ENCODE measurements at regions not wholly inside any gene's neighbourhood (a gene's known extent, or its start where the extent isn't known, plus 50 kb on each side); places are given as distances from the start of the nearest gene placed in this dataset.

GRCh38 chr2:136208682-136209420 lies 90.9 kb upstream of the CXCR4 start:
- TF ChIP-seq, protein P1, sequence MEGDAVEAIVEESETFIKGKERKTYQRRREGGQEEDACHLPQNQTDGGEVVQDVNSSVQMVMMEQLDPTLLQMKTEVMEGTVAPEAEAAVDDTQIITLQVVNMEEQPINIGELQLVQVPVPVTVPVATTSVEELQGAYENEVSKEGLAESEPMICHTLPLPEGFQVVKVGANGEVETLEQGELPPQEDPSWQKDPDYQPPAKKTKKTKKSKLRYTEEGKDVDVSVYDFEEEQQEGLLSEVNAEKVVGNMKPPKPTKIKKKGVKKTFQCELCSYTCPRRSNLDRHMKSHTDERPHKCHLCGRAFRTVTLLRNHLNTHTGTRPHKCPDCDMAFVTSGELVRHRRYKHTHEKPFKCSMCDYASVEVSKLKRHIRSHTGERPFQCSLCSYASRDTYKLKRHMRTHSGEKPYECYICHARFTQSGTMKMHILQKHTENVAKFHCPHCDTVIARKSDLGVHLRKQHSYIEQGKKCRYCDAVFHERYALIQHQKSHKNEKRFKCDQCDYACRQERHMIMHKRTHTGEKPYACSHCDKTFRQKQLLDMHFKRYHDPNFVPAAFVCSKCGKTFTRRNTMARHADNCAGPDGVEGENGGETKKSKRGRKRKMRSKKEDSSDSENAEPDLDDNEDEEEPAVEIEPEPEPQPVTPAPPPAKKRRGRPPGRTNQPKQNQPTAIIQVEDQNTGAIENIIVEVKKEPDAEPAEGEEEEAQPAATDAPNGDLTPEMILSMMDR (conservative IDR thresholded peaks at IDR 0.05; ENCODE audit: low read length), result no peak
- no peak for TF ChIP-seq EZH2phosphoT487 (IDR thresholded peaks at IDR 0.05; ENCODE audit: borderline replicate concordance, low read depth, low read length)
- POLR2A ChIA-PET, result interaction anchor here (0.7 to 9.3 kb wide), 10 partner anchors 8 to 173 kb away, joined by 3 to 115 read pairs (median 18); no protein-coding TSS in a partner anchor
- H3K9me3 ChIP-seq (ENCODE audit: low read length), result peaks cover 41% of the 10 kb centered on the region
- intact Hi-C loops (cut with micrococcal nuclease; ENCODE audit: unreplicated experiment), result no loop called here
- H3K4me2 ChIP-seq (ENCODE audit: low read length), result peak overlapping the region; percentile 92
- CTCF ChIA-PET (ENCODE audit: unreplicated experiment), result interaction anchor here (0.6 to 3.8 kb wide), 4 partner anchors 7 to 109 kb away, joined by 3 to 14 read pairs (median 6); no protein-coding TSS in a partner anchor
- peaks cover 32% of the 10 kb centered on the region for H3K36me3 ChIP-seq (ENCODE audit: insufficient read depth, low read length)
- no peak overlapping the region for H3K4me3 ChIP-seq (ENCODE audit: low read depth, low read length, poor library complexity, severe bottlenecking)
- peaks cover 83% of the 10 kb centered on the region for H3K4me1 ChIP-seq (ENCODE audit: insufficient read depth, low read length, poor library complexity, severe bottlenecking)
- H3K27ac ChIP-seq (ENCODE audit: low read depth, low read length, poor library complexity, severe bottlenecking), result peak overlapping the region; percentile 97
- H4K20me1 ChIP-seq (ENCODE audit: insufficient read depth, low read length), result no peaks in the 10 kb centered on the region
- H3K79me2 ChIP-seq (ENCODE audit: insufficient read depth, low read depth, low read length), result no peaks in the 10 kb centered on the region
- no peaks in the 10 kb centered on the region for H3K9me2 ChIP-seq (ENCODE audit: insufficient read depth, low read length)
- H2AFZ ChIP-seq (ENCODE audit: low read length), result no peak overlapping the region
- no peak for DNase-seq (ENCODE audit: low spot score)
- no TSS peak for BruUV-seq (replicated peaks)

DNA sequence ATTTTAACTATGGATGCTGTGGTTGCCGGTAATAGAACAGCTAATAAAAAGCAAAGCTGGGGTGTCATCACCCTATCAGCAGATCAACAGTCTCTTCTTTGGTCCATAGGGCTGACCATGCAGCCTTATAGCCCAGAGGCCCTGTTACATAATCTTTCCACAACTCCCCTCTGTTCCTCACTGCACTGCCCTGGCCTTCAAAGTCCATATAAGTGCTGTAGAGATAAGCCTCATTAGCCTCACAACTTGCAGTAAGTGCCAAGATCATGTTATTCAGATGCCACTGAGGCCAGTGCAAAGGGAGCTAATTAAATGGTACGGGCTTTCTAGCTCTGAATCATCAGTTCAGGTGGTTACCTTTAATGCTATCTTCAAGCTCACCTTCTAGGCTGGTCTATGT lies 89.7 kb upstream of the CXCR4 start:
- TF ChIP-seq EZH2phosphoT487 (IDR thresholded peaks at IDR 0.05; ENCODE audit: borderline replicate concordance, low read depth, low read length), result no peak
- TF ChIP-seq, protein P1 (conservative IDR thresholded peaks at IDR 0.05; ENCODE audit: low read length), result no peak
- DNase-seq (ENCODE audit: low spot score), result no peak
- no peaks in the 10 kb centered on the region for H4K20me1 ChIP-seq (ENCODE audit: insufficient read depth, low read length)
- H3K36me3 ChIP-seq (ENCODE audit: insufficient read depth, low read length), result peaks cover 32% of the 10 kb centered on the region
- H3K79me2 ChIP-seq (ENCODE audit: insufficient read depth, low read depth, low read length), result no peaks in the 10 kb centered on the region
- no TSS peak for BruUV-seq (replicated peaks)
- H3K4me2 ChIP-seq (ENCODE audit: low read length), result peak overlapping the region; percentile 92
- intact Hi-C loops (cut with micrococcal nuclease; ENCODE audit: unreplicated experiment), result loop anchor here (1.0 to 2.0 kb wide), 5 partner anchors 31 to 291 kb away; no protein-coding TSS in a partner anchor
- no peaks in the 10 kb centered on the region for H3K9me2 ChIP-seq (ENCODE audit: insufficient read depth, low read length)
- POLR2A ChIA-PET, result interaction anchor here (0.5 to 9.3 kb wide), 33 partner anchors 9 to 275 kb away, joined by 3 to 115 read pairs (median 4); partner anchors contain the start of gene DARS1
- peaks cover 49% of the 10 kb centered on the region for H3K9me3 ChIP-seq (ENCODE audit: low read length)
- H2AFZ ChIP-seq (ENCODE audit: low read length), result no peak overlapping the region
- CTCF ChIA-PET (ENCODE audit: unreplicated experiment), result interaction anchor here (0.9 to 3.8 kb wide), 11 partner anchors 9 to 210 kb away, joined by 3 to 15 read pairs (median 5); no protein-coding TSS in a partner anchor
- H3K4me3 ChIP-seq (ENCODE audit: low read depth, low read length, poor library complexity, severe bottlenecking), result peak overlapping the region; percentile 58
- peaks cover 72% of the 10 kb centered on the region for H3K4me1 ChIP-seq (ENCODE audit: insufficient read depth, low read length, poor library complexity, severe bottlenecking)
- H3K27ac ChIP-seq (ENCODE audit: low read depth, low read length, poor library complexity, severe bottlenecking), result peak overlapping the region; percentile 97
